MG63 (cell line): ENCODE measurements at regions not wholly inside any gene's neighbourhood (a gene's known extent, or its start where the extent isn't known, plus 50 kb on each side); places are given as distances from the start of the nearest gene placed in this dataset.

Source experiments
- DNase-seq: peaks from one replicate; pipeline ENCODE4 v3.0.0-alpha.2; 2020
- H3K27me3 ChIP-seq: fragments of 250-450 bp; sonication (Bioruptor Pico); 2 replicates; pipeline ENCODE4 v1.5.1; 2020; ENCODE audit warnings: mild to moderate bottlenecking, moderate library complexity
- H3K36me3 ChIP-seq: fragments of 250-450 bp; sonication (Bioruptor Pico); 2 replicates; pipeline ENCODE4 v1.5.1; 2020; ENCODE audit warnings: mild to moderate bottlenecking, moderate library complexity
- H3K4me3 ChIP-seq: fragments of 250-450 bp; sonication (Bioruptor Pico); 2 replicates; pipeline ENCODE4 v1.5.1; 2020; ENCODE audit warnings: mild to moderate bottlenecking, moderate library complexity
- H3K9me3 ChIP-seq: fragments of 250-450 bp; sonication (Bioruptor Pico); 2 replicates; pipeline ENCODE4 v1.5.1; 2020; ENCODE audit warnings: mild to moderate bottlenecking, moderate library complexity

DNA sequence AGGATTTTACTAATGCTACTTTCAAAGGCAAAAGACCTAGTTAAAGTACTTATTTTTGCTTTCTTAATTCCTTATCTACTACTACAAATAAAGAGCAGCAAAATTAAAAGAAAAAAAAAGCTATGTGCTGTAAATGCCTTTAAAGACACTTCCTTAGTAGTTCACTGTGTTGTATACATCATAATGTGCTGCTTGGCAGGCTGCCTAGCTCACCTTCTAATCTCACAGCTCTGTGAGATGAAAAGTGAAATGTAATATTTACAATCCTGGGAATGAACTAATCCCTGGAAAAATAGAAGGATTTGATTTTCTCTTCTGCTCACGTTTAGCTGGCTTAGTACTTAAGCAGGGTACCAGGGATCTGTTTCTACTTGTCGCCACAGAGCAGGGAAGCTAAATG is 184.4 kb upstream of the ALG10B start:
- Histone ChIP-seq H3K9me3 (no peaks in the 10 kb centered on the region), H3K27me3 (no peaks in the 10 kb centered on the region), H3K36me3 (no peaks in the 10 kb centered on the region), H3K4me3 (no peak overlapping the region)
- DNase-seq, result no peak

DNA sequence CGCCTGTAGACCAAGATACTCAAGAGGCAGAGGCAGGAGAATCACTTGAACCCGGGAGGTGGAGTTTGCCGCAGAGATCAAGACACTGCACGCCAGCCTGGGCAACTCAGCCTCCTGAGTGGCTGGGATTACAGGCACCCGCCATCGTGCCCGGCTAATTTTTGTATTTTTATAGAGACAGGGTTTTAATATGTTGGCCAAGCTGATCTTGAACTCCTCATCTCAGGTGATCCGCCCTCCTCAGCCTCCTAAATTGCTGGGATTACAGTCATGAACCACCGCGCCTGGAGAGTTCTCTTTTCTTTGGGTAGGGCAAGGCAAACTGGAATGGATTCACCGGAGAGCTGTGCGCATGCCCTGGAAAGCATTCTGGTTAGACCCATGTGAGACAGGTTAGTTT is 179.3 kb upstream of the ALG10B start:
- DNase-seq, result no peak
- no peaks in the 10 kb centered on the region for H3K36me3 ChIP-seq
- no peak overlapping the region for H3K4me3 ChIP-seq
- no peaks in the 10 kb centered on the region for H3K9me3 ChIP-seq
- H3K27me3 ChIP-seq, result no peaks in the 10 kb centered on the region

DNA sequence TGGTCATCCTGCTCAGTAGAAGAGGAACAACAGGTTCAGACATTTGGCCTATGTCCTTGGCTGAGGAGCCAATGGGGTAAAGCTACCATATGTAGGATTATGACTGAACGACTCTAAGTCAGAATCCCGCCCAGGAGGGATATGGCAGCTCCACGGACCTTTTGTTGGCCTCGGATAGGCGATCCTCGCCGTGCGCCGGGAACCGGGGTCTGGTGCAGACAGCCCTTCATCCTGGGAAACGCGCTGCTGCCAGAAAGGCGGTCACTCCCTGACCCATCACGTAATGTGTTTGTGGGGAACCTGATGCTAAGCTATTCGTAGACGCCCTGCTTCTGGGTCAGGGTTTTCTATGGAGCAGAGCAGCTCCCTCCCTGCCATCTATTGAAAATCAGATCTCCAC is 178.9 kb upstream of the ALG10B start:
- no peak for DNase-seq

DNA sequence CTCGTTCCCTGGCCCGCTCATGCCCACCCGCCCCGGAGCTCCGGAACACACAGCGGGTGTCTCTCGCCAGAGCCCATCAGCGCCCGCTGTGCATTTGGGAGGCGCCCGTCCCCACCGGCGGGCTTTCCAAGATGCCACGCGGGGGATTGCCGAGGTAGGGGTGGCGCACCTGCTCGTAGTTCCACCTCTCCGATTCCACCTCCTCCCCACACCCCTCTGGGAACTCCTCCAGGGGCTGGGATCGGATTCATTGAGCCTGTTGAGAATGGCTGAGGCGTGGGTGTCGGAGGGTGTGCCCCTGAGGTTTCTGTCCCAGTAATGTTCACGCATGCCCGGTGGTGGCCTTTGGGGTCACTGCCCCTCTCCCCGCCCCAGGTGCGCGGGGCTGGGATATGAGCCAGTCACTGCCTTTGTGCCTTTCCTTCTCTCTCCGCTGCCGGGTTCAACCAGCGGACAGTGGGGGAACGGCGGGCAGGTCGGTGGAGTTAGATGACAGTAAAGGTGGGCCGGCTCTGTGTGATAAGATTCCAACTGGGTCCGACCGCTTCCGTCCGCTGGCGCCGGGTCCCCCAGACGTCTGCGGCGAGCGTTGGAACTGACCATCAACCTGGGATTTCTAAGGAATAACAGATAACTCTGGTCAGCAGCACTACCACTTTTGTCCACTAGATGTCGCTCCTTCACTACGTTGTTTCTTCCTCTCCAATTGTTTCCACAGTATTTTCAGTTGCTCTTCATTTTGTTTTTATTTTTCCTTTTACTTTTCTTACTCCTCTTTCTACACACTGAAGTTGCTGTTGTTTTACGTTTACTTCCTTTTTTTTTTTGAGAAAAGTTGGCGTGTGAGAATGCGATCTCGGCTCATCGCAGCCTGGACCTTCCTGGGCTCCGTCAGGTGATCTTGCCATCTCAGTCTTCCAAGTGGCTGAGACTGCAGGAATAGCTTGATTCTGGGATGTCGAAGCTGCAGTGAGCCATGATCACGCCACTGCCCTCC is 178.1 kb upstream of the ALG10B start:
- no peaks in the 10 kb centered on the region for H3K27me3 ChIP-seq
- H3K36me3 ChIP-seq, result no peaks in the 10 kb centered on the region
- peak overlapping the region; percentile 49 for H3K4me3 ChIP-seq
- DNase-seq, result peak; percentile 42
- no peaks in the 10 kb centered on the region for H3K9me3 ChIP-seq

More for the DNA sequence above, 178.9 kb upstream of the ALG10B start:
- no peaks in the 10 kb centered on the region for H3K36me3 ChIP-seq
- H3K9me3 ChIP-seq, result no peaks in the 10 kb centered on the region
- H3K4me3 ChIP-seq, result no peak overlapping the region
- H3K27me3 ChIP-seq, result no peaks in the 10 kb centered on the region

DNA sequence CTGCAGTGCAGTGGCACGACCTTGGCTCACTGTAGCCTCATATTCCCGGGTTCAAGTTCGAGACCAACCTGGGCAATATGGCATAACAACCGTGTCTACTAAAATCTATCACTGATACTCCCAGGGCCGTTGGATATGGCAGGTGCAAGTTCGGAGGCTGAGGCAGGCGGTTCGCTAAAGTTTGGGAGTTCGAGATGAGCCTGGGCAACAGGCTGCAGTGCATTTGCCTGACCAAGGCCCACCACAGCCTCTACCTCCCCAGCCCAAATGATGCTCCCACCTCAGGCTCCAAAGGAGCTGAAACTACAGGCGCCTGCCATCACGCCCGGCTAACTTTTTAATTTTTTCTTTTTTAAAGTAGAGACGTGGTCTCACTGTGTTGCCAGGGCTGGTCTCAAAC is 177.1 kb upstream of the ALG10B start:
- no peak for DNase-seq
- no peak overlapping the region for H3K4me3 ChIP-seq
- no peaks in the 10 kb centered on the region for H3K27me3 ChIP-seq
- H3K9me3 ChIP-seq, result no peaks in the 10 kb centered on the region
- no peaks in the 10 kb centered on the region for H3K36me3 ChIP-seq

DNA sequence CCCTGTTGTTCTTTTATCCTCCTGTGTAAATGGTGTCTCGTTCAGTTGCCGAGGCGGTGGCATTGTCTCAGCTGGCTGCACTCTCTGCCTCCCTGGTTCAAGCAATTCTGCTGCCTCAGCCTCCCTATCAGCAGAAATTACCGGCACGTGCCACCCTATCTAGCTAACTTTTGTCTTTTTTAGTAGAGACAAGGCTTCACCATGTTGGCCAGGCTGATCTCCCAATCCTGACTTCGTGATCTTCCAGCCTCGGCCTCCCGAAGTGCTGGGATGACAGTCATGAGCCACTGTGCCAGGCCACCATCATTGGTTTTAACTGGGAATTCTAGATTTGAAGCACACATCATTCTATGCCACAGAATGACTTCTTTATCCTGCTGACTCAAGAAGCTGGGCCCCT is 175.3 kb upstream of the ALG10B start:
- Histone ChIP-seq H3K27me3 (no peaks in the 10 kb centered on the region), H3K9me3 (no peaks in the 10 kb centered on the region), H3K4me3 (no peak overlapping the region), H3K36me3 (no peaks in the 10 kb centered on the region)
- no peak for DNase-seq

DNA sequence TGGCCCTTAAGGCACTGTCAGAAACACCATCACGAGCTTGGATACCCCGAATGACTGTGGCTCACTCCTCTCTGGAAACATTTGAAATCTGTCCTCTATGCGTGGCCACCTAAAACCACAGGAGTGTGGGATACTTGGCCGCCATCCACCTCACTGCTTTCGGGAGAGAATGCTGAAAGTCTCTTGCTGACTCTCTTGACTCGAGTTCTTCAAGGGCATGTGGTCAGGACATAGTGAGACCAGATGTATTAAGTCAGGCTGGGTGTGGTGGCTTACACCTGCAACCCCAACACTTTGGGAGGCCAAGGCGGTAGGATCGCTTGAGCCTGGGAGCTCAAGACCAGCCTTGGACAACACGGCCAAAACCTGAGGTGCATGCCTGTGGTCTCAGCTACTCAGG is 174.7 kb upstream of the ALG10B start:
- no peaks in the 10 kb centered on the region for H3K9me3 ChIP-seq
- no peaks in the 10 kb centered on the region for H3K36me3 ChIP-seq
- H3K27me3 ChIP-seq, result no peaks in the 10 kb centered on the region
- no peak overlapping the region for H3K4me3 ChIP-seq
- no peak for DNase-seq

DNA sequence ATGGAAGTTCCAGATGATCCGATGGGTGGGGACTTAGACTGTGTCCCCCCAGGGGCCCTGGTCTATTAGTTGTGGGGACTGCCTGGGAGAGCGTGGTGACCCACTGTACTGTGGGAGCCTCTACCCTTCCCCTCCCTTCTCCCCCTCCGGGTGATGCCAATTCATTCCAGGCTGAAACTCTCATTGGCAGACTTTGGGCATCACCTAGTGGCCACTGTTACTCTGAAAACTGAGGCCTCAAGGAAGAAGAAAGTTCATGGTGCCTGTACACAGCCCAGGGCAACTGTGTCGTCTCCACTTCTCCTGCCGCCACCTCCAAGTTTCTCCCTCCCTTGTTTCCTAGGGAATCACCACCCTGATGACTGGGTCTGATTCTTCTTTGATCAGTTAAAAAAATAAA is 173.6 kb upstream of the ALG10B start:
- Histone ChIP-seq H3K9me3 (no peaks in the 10 kb centered on the region), H3K36me3 (no peaks in the 10 kb centered on the region), H3K4me3 (no peak overlapping the region), H3K27me3 (no peaks in the 10 kb centered on the region)
- no peak for DNase-seq

DNA sequence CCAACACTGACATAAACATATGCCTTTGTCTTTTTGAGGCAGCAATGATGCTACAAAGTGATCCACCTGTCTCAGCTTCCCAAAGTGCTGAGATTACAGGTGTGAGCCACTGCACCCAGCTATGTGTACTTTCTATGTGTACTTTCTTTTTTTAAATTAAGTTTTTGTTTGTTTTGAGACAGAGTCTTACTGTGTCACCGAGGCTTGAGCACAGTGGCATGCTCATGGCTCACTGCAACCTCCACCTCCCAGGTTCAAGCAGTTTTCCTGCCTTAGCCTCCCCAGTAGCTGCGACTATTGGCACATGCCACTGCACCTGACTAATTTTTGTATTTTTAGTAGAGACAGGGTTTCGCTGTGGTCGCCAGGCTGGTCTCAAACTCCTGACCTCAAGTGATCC is 172.5 kb upstream of the ALG10B start:
- Histone ChIP-seq H3K4me3 (no peak overlapping the region), H3K27me3 (no peaks in the 10 kb centered on the region), H3K9me3 (no peaks in the 10 kb centered on the region), H3K36me3 (no peaks in the 10 kb centered on the region)
- DNase-seq, result no peak

DNA sequence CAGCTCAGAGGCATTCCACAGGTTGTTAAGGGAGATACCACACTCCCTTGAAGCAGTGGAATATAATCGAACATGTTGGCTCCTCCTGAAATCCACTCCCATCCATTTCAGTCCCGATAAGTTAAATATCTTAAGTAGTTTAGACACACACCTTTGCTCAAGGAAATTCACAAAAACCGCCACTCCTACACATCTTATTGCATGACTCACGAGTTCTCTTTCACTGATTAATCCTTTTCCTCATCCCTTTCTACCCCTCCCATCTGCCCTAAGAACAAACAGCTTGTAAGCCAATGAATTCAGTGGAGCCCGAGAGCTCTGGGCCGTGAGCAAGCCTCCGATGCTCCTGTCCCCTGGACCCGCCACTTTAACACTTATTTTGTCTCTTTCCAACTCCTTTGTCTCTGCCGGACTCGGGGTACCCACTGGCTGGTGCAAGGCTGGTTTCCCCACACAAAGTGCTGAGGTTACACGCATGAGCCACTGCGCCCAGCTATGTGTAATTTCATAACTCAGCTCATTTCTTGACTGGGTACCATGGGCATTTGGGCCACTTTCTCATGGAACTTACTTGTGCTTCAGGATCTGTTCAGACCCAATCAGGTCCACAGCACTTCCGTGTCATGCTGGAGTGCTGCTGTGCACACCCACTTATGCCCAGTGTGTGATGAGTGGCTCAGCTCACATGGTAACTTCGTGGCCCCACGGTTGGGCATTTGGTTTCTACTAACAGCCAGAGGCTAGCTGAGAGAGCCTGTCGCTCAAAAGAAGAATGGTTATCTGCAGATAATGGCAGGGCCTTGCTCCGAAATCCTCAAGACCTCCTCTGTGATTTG is 171.8 kb upstream of the ALG10B start:
- no peak for DNase-seq
- Histone ChIP-seq H3K36me3 (no peaks in the 10 kb centered on the region), H3K27me3 (no peaks in the 10 kb centered on the region), H3K9me3 (no peaks in the 10 kb centered on the region), H3K4me3 (no peak overlapping the region)

DNA sequence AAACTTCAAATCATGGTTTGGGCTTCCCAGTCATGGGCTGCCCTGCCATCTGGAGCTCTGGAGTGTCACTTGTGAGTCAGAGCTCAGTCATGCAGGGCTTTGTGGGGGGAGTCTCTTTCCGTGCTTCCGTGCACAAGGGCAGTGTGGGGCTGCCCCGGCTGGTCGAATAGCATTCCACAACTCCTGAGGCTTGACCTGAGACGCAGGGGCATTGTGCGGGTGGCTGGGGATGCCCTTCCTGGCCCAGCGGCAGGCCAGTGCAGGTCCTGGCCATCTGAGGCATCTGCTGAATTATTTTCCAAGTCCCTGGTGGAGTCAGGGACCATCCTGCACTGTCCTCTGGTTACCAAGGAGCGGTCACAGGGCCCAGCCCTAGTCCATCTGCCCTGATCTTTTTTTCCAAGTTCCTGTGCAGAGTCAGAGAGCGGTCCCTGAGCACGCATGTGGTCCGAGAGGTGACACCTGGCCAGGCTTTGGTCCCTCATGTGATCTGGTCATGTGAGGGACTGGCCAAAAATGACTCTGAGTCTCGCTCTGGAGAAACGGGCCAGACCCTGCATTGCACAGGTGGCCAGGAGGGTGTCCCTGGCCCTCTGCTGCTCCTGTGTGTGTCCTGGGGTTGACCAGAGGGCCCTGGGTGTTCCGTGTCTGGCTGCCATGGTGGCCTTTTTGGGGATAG is 167.0 kb upstream of the ALG10B start:
- Histone ChIP-seq H3K36me3 (no peaks in the 10 kb centered on the region), H3K27me3 (no peaks in the 10 kb centered on the region), H3K4me3 (no peak overlapping the region), H3K9me3 (no peaks in the 10 kb centered on the region)
- DNase-seq, result peak; percentile 44

DNA sequence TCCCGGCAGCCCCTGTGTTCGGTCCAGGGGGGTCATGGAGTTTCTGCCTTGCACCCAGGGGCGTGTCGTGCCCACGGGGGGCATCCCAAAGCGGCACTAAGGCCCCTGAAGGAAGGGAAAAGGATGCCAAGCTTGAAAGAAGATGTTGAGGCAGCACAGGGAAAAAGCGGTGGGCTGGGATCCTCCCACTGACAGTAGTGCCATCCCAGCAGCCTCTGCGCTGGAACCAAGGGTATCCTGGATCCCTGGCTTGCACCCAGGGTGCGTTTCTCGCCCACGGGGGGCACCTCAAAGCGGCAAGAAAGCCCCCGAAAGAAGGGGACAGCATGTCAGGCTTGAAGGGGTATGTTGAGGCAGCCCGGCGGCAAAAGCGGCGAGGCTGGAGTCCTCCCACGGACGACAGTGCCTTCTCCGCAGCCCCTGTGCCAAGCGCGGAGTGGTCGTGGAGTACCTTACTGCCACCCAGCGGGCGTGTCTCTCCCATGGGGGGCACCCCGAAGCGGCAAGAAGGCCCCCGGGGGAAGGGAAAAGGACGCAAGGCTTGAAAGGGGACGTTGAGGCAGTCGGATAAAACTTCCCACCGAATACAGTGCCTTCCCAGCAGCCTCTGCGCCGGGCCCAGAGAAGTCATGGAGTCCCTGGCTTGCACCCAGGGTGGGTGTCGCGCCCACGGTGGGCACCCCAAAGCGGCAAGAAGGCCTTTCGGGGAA is 164.4 kb upstream of the ALG10B start:
- no peaks in the 10 kb centered on the region for H3K27me3 ChIP-seq
- H3K4me3 ChIP-seq, result no peak overlapping the region
- no peak for DNase-seq
- no peaks in the 10 kb centered on the region for H3K36me3 ChIP-seq
- H3K9me3 ChIP-seq, result no peaks in the 10 kb centered on the region

DNA sequence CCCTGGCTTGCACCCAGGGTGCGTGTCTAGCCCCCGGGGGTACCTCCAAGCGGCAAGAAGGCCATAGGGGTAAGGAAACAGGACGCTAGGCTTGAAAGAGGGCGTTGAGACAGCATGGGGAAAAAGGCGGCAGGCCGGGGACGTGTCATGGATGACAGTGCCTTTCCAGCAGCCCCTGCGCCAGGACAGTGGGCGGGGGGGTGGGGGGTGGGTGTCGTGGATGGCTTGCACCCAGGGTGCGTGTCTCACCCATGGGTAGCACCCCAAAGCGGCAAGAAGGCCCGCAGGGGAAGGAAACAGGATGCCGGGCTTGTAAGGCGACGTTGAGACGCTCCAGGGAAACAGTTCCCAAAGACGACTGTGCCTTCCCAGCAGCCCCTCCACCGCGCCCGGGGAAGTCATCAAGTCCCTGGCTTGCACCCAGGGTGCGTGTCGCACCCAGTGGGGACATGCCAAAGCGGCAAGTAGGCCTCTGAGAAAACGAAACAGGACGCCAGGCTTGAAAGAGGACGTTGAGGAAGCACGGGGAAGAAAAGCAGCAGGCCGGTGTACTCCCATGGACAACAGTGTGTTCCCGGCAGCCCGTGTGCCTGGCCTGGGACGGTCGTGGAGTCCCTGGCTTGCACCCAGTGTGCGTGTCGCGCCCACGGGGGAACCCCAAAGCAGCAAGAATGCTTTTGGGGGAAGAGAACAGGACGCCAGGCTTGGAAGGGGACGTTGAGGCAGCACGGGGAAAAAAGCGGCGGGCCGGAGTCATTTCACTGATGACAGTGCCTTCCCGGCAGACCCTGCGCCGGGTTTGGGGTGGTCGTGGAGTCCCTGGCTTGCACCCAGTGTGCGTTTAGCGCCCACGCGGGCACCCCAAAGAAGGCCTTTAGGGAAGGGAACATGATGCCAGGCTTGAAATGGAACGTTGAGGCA is 163.5 kb upstream of the ALG10B start:
- no peak for DNase-seq
- Histone ChIP-seq H3K9me3 (no peaks in the 10 kb centered on the region), H3K27me3 (no peaks in the 10 kb centered on the region), H3K4me3 (no peak overlapping the region), H3K36me3 (no peaks in the 10 kb centered on the region)

DNA sequence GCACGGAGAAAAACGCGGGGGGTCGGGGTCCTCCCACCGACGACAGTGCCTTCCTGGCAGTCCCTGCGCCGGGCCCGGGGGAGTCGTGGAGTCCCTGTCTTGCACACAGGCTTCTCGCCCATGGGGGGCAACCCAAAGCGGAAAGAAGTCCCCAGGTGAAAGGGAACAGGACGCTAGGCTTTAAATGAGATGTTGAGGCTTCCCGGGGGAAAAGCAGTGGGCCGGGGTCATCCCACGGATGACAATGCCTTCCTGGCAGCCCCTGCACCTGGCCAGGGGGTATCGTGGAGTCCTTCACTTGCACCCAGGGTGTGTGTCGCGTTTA is 162.9 kb upstream of the ALG10B start:
- Histone ChIP-seq H3K27me3 (peaks cover 3% of the 10 kb centered on the region; the same call in 1 of the 2 replicates), H3K36me3 (no peaks in the 10 kb centered on the region), H3K4me3 (no peak overlapping the region), H3K9me3 (no peaks in the 10 kb centered on the region)
- DNase-seq, result no peak

DNA sequence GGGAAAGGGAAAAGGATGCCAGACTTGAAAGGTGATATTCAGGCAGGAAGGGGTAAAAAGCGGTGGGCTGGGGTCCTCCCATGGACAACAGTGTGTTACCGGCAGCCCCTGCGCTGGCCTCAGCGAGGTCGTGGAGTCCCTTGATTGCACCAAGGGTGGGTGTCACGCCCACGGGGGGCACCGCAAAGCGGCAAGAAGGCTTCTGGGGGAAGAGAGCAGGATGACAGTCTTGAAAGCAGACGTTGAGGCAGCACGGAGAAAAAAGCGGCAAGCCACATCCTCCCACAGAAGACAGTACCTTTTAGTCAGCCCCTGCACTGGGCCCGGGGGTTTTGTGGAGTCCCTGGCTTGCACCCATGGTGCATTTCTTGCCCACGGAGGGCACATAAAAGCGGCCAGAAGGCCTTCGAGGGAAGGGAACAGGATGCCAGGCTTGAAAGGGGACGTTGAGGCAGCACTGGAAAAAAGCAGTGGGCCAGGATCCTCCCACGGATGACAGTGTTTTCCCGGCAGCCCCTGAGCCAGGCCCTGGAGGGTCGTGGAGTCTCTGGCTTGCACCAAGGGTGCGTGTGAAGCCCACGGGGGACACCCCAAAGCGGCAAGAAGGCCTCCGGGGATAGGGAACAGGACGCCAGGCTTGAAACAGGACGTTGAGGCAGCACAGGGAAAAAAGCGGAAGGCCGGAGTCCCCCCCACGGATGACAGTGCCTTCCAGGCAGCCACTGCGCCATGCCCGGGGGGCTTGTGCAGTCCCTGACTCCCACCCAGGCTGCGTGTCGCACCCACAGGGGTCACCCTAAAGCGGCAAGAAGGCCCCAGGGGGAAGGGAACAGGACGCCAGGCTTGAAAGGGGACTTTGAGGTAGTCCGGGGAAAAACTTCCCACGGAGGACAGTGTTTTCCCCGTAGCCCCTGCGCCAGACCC is 162.2 kb upstream of the ALG10B start:
- DNase-seq, result no peak
- Histone ChIP-seq H3K27me3 (peaks cover 6% of the 10 kb centered on the region; the same call in 1 of the 2 replicates), H3K9me3 (no peaks in the 10 kb centered on the region), H3K36me3 (no peaks in the 10 kb centered on the region), H3K4me3 (no peak overlapping the region)
